H1 (cell line): ENCODE measurements at regions not wholly inside any gene's neighbourhood (a gene's known extent, or its start where the extent isn't known, plus 50 kb on each side); places are given as distances from the start of the nearest gene placed in this dataset.

Source experiments
- CTCF ChIA-PET: fragments of 300-600 bp; sonication (Branson Sonifier 250); formaldehyde crosslinking; loops from one replicate; lab custom pipeline; 2021; ENCODE audit not compliant: partially characterized antibody; lab: Charles Lee
- POLR2A ChIA-PET: fragments of 300-600 bp; sonication (Branson Sonifier 250); formaldehyde crosslinking; loops from one replicate; lab custom pipeline; 2021; ENCODE audit warnings: inconsistent platforms; ENCODE audit not compliant: partially characterized antibody; lab: Charles Lee
- DNase-seq, 2 experiments: peaks; one replicate each; pipeline versions ENCODE4 v3.0.0 to v3.0.0-alpha.2; 2010 to 2022; ENCODE audit warnings: low spot score in 2 of 2, low read depth in 1 of 2, mixed read lengths in 1 of 2
- FAIRE-seq: peaks from 2 replicates; lab custom pipeline; 2011; peaks lifted over from hg19 to GRCh38; lab: Jason Lieb, UNC
- H2AFZ ChIP-seq: 2 replicates; pipeline ENCODE4 v1.8.1; 2012; ENCODE audit warnings: low read length, inconsistent platforms
- H2AK5ac ChIP-seq: 2 replicates; pipeline ENCODE4 v1.6.1; 2013; ENCODE audit warnings: low read depth, low read length
- H2BK120ac ChIP-seq: replicated peaks from 2 replicates; pipeline ENCODE3; 2013; ENCODE audit warnings: low read depth, low read length, inconsistent platforms
- H2BK12ac ChIP-seq: 2 replicates; pipeline ENCODE4 v1.6.1; 2013; ENCODE audit warnings: low read depth, low read length
- H2BK15ac ChIP-seq: 2 replicates; pipeline ENCODE4 v1.6.1; 2013; ENCODE audit warnings: low read length
- H2BK20ac ChIP-seq: 2 replicates; pipeline ENCODE4 v1.6.1; 2013; ENCODE audit warnings: low read length
- H2BK5ac ChIP-seq: 2 replicates; pipeline ENCODE4 v1.6.1; 2013; ENCODE audit warnings: low read depth, low read length
- H3K14ac ChIP-seq: 2 replicates; pipeline ENCODE4 v1.6.1; 2013; ENCODE audit warnings: inconsistent platforms; ENCODE audit not compliant: insufficient read length
- H3K18ac ChIP-seq: 2 replicates; pipeline ENCODE4 v1.6.1; 2013; ENCODE audit warnings: low read length; ENCODE audit errors: extremely low read depth
- H3K23ac ChIP-seq: 2 replicates; pipeline ENCODE4 v1.6.1; 2013; ENCODE audit warnings: inconsistent platforms; ENCODE audit not compliant: insufficient read length
- H3K23me2 ChIP-seq: 2 replicates; pipeline ENCODE4 v1.6.1; 2013; ENCODE audit warnings: low read depth, low read length
- H3K27ac ChIP-seq: 2 replicates; pipeline ENCODE4 v1.6.1; 2011; ENCODE audit warnings: low read depth, low read length, inconsistent platforms
- H3K27me3 ChIP-seq, 4 experiments: replicated peaks in 1 of 4; 1 replicate in 1 of 4; 2 replicates in 3 of 4; pipeline versions ENCODE4 v1.6.1 to v1.8.1; 2011 to 2013; ENCODE audit warnings: low read length in 3 of 4, mild to moderate bottlenecking in 3 of 4, inconsistent platforms in 2 of 4, mixed read lengths in 2 of 4, moderate library complexity in 1 of 4; ENCODE audit not compliant: control insufficient read depth in 3 of 4, insufficient read depth in 3 of 4; ENCODE audit errors: extremely low read depth in 1 of 4
- H3K36me3 ChIP-seq, 4 experiments: 2 replicates each; pipeline versions ENCODE4 v1.6.1 to v1.8.1; 2011 to 2013; ENCODE audit warnings: mild to moderate bottlenecking in 4 of 4, low read length in 3 of 4, moderate library complexity in 2 of 4, control low read depth in 1 of 4, inconsistent platforms in 1 of 4; ENCODE audit not compliant: insufficient read depth in 4 of 4, control insufficient read depth in 2 of 4
- H3K4ac ChIP-seq: replicated peaks from 2 replicates; pipeline ENCODE3; 2013; ENCODE audit warnings: low read length, low read depth, mixed read lengths, inconsistent platforms; ENCODE audit not compliant: insufficient read length
- H3K4me1 ChIP-seq, 4 experiments: replicated peaks in 1 of 4; 1 replicate in 1 of 4; 2 replicates in 3 of 4; pipeline versions ENCODE4 v1.6.1 to v1.8.1; 2011 to 2013; ENCODE audit warnings: low read length in 3 of 4, inconsistent platforms in 2 of 4, mixed read lengths in 1 of 4; ENCODE audit not compliant: insufficient read depth in 4 of 4, control insufficient read depth in 3 of 4
- H3K4me2 ChIP-seq, 2 experiments: 2 replicates each; pipeline versions ENCODE4 v1.6.1 to v1.8.1; 2011 to 2013; ENCODE audit warnings: low read depth in 2 of 2, low read length in 2 of 2, control low read depth in 1 of 2, inconsistent platforms in 1 of 2, mild to moderate bottlenecking in 1 of 2; ENCODE audit not compliant: insufficient read depth in 1 of 2
- H3K4me3 ChIP-seq, 4 experiments: fragments of 200-600, 300-600 bp in 1 of 4; sonication (generic), shearing (Covaris generic), sonication (Bioruptor Twin) in 1 of 4; 2 replicates each; pipeline versions ENCODE4 v1.5.1 to v1.8.1; 2011 to 2016; ENCODE audit warnings: low read length in 4 of 4, low read depth in 3 of 4, control low read depth in 2 of 4, inconsistent platforms in 2 of 4, mild to moderate bottlenecking in 2 of 4, mixed read lengths in 1 of 4, moderate library complexity in 1 of 4; ENCODE audit not compliant: insufficient read depth in 2 of 4; ENCODE audit errors: extremely low read depth in 1 of 4
- H3K56ac ChIP-seq: replicated peaks from 2 replicates; pipeline ENCODE3; 2013; ENCODE audit warnings: low read depth, mild to moderate bottlenecking, mixed read lengths, low read length, inconsistent platforms; ENCODE audit not compliant: insufficient read length
- H3K79me1 ChIP-seq: 2 replicates; pipeline ENCODE4 v1.6.1; 2013; ENCODE audit warnings: low read depth, low read length, control low read depth
- H3K79me2 ChIP-seq, 2 experiments: 2 replicates each; pipeline versions ENCODE4 v1.6.1 to v1.8.1; 2012 to 2013; ENCODE audit warnings: low read length in 2 of 2, mild to moderate bottlenecking in 2 of 2, inconsistent platforms in 1 of 2; ENCODE audit not compliant: insufficient read depth in 2 of 2, control insufficient read depth in 1 of 2
- H3K9ac ChIP-seq, 4 experiments: replicated peaks in 1 of 4; 1 replicate in 1 of 4; 2 replicates in 3 of 4; pipeline versions ENCODE4 v1.6.1 to v1.8.1; 2011 to 2013; ENCODE audit warnings: low read depth in 3 of 4, low read length in 3 of 4, control low read depth in 2 of 4, mild to moderate bottlenecking in 2 of 4, moderate library complexity in 2 of 4, inconsistent platforms in 1 of 4; ENCODE audit errors: extremely low read depth in 1 of 4
- H3K9me3 ChIP-seq, 2 experiments: 2 replicates each; pipeline versions ENCODE4 v1.6.1 to v1.8.1; 2012 to 2013; ENCODE audit warnings: mild to moderate bottlenecking in 2 of 2, moderate library complexity in 2 of 2, control low read depth in 1 of 2, inconsistent platforms in 1 of 2, low read depth in 1 of 2, low read length in 1 of 2, mixed read lengths in 1 of 2; ENCODE audit not compliant: insufficient read depth in 2 of 2
- H4K20me1 ChIP-seq, 2 experiments: replicated peaks in 1 of 2; 2 replicates each; pipeline versions ENCODE3 to v1.8.1; 2011 to 2013; ENCODE audit warnings: inconsistent platforms in 2 of 2, low read length in 2 of 2, mild to moderate bottlenecking in 1 of 2; ENCODE audit not compliant: insufficient read depth in 2 of 2, control insufficient read depth in 1 of 2
- H4K5ac ChIP-seq: 2 replicates; pipeline ENCODE4 v1.6.1; 2013; ENCODE audit warnings: low read length, low read depth, mixed read lengths, inconsistent platforms; ENCODE audit not compliant: insufficient read length
- H4K8ac ChIP-seq: 2 replicates; pipeline ENCODE4 v1.8.0; 2013; ENCODE audit warnings: mild to moderate bottlenecking, moderate library complexity, low read length, inconsistent platforms; ENCODE audit not compliant: insufficient read depth; ENCODE audit errors: extremely low read depth
- H4K91ac ChIP-seq: replicated peaks from 2 replicates; pipeline ENCODE3; 2013; ENCODE audit warnings: low read length, mixed read lengths, inconsistent platforms; ENCODE audit not compliant: insufficient read length
- ASH2L ChIP-seq: fragments of 200-600, 300-600 bp; sonication (generic); IDR thresholded peaks from one replicate; pipeline ENCODE4 v1.7.1; 2017; ENCODE audit warnings: low read length
- BCL11A ChIP-seq, 2 experiments: IDR thresholded peaks; one replicate each; pipeline ENCODE4 v1.6.1; 2011; ENCODE audit warnings: low read depth in 2 of 2, low read length in 2 of 2, mild to moderate bottlenecking in 2 of 2
- BRCA1 ChIP-seq: IDR thresholded peaks from 2 replicates; pipeline ENCODE4 v1.6.1; 2012; ENCODE audit warnings: low read depth, low read length, improper control_type of control experiment
- FOSL1 ChIP-seq: IDR thresholded peaks from 2 replicates; pipeline ENCODE4 v1.6.1; 2011; ENCODE audit warnings: mild to moderate bottlenecking, low read depth, low read length, moderate library complexity; ENCODE audit not compliant: insufficient read depth
- HDAC2 ChIP-seq, 2 experiments: fragments of 300-600 bp in 1 of 2; sonication (generic) in 1 of 2; IDR thresholded peaks; 2 replicates each; pipeline ENCODE4 v1.6.1; 2011 to 2012; ENCODE audit warnings: low read depth in 2 of 2, low read length in 2 of 2, mild to moderate bottlenecking in 2 of 2, moderate library complexity in 2 of 2, borderline replicate concordance in 1 of 2, inconsistent platforms in 1 of 2
- KDM4A ChIP-seq: IDR thresholded peaks from one replicate; pipeline ENCODE4 v1.7.1; 2012; ENCODE audit warnings: low read depth, mild to moderate bottlenecking, moderate library complexity, low read length, inconsistent platforms; ENCODE audit not compliant: severe bottlenecking
- KDM5A ChIP-seq: fragments of 200-600 bp; IDR thresholded peaks from 2 replicates; pipeline ENCODE4 v1.7.1; 2012; ENCODE audit warnings: mild to moderate bottlenecking, low read length, inconsistent platforms, mixed read lengths
- NANOG ChIP-seq: IDR thresholded peaks from 2 replicates; pipeline ENCODE4 v1.6.1; 2011; ENCODE audit warnings: low read length, low read depth, mild to moderate bottlenecking, inconsistent platforms; ENCODE audit not compliant: insufficient read depth, poor library complexity, severe bottlenecking
- POU5F1 ChIP-seq: IDR thresholded peaks from 2 replicates; pipeline ENCODE4 v1.6.1; 2011; ENCODE audit warnings: low read depth, mild to moderate bottlenecking, low read length, moderate library complexity
- RBBP5 ChIP-seq: IDR thresholded peaks from 2 replicates; pipeline ENCODE4 v1.7.1; 2012; ENCODE audit warnings: low read depth, mild to moderate bottlenecking, inconsistent platforms, low read length, moderate library complexity, borderline replicate concordance
- SIX5 ChIP-seq: IDR thresholded peaks from 2 replicates; pipeline ENCODE4 v1.6.1; 2011; ENCODE audit warnings: mild to moderate bottlenecking, low read depth, low read length
- TAF1 ChIP-seq: IDR thresholded peaks from 2 replicates; pipeline ENCODE4 v1.6.1; 2011; ENCODE audit warnings: mild to moderate bottlenecking, low read depth, low read length
- WGBS, 2 experiments: shearing (Covaris generic) in 1 of 2; methylation state at CpG; one replicate each; pipeline versions ENCODE4 v1.1.6 to v1.1.7; 2013 to 2015; ENCODE audit warnings: low lambda C conversion rate in 2 of 2, mixed read lengths in 2 of 2, inconsistent platforms in 1 of 2, low coverage in 1 of 2, missing lambda C conversion rate in 1 of 2; ENCODE audit not compliant: insufficient replicate concordance in 2 of 2, insufficient coverage in 1 of 2, insufficient read length in 1 of 2; ENCODE audit errors: extremely low coverage in 1 of 2, missing lambda C conversion rate in 1 of 2; 5-methylcytosine and 5-hydroxymethylcytosine counted together

DNA sequence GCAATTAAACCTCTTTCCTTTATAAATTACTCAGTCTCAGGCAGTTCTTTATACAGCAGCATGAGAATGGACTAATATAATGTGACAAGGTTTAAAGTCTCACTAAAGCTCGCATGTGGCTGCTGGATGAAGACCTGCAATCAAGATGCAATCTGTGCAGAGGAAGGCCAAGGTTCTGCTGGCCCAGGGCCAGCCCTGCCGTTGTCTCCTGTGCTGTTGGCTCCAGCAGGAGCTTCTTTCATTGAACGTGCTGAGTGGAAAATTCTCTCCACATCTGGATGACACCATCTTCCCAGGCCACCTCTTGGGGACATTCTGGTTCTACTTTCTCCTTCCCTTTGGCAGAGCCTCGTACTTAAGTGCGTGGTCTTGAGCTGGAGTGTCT is 742.2 kb downstream of the VRK1 start:
- WGBS, 2 experiments: 98% methylated on average over 5 of the region's 5 CpGs; no CpG with 5 or more reads in 1 of the 2 experiments
- no peak for DNase-seq
- Histone ChIP-seq H3K79me2 (no peaks in the 10 kb centered on the region), H3K27ac (no peak overlapping the region), H4K20me1 (no peaks in the 10 kb centered on the region), H3K36me3 (no peaks in the 10 kb centered on the region), H3K14ac (no peak overlapping the region), H3K23ac (no peak overlapping the region), H3K4me2 (no peak overlapping the region), H4K91ac (no peak overlapping the region), H3K56ac (no peak overlapping the region), H2AFZ (no peak overlapping the region), H3K9ac (no peak overlapping the region), H3K4ac (no peak overlapping the region), H3K23me2 (no peaks in the 10 kb centered on the region), H3K27me3 (no peaks in the 10 kb centered on the region), H3K18ac (no peak overlapping the region), H3K4me3 (no peak overlapping the region), H3K9me3 (no peaks in the 10 kb centered on the region), H2BK5ac (no peak overlapping the region), H2BK12ac (no peak overlapping the region), H2AK5ac (no peak overlapping the region), H2BK20ac (no peak overlapping the region), H4K5ac (no peak overlapping the region), H4K8ac (no peak overlapping the region), H3K79me1 (no peaks in the 10 kb centered on the region), H2BK120ac (no peak overlapping the region), H3K4me1 (no peaks in the 10 kb centered on the region), H2BK15ac (no peak overlapping the region)
- CTCF ChIA-PET: no interaction called here
- FAIRE-seq: no peak
- POLR2A ChIA-PET: no interaction called here
- no peak for TF ChIP-seq KDM4A
- no peak for TF ChIP-seq BCL11A (IDR thresholded peaks at IDR 0.05; ENCODE audit: low read depth in 2 of 2, low read length in 2 of 2)
- no peak for TF ChIP-seq FOSL1
- no peak for TF ChIP-seq ASH2L
- TF ChIP-seq HDAC2 (IDR thresholded peaks at IDR 0.05; ENCODE audit: borderline replicate concordance in 1 of 2, low read depth in 2 of 2, low read length in 2 of 2): no peak
- TF ChIP-seq BRCA1: no peak
- no peak for TF ChIP-seq TAF1
- no peak for TF ChIP-seq POU5F1
- TF ChIP-seq KDM5A: no peak
- TF ChIP-seq RBBP5: no peak
- TF ChIP-seq NANOG: no peak
- no peak for TF ChIP-seq SIX5
